ENCODE measurements at regions not wholly inside any gene's neighbourhood (a gene's known extent, or its start where the extent isn't known, plus 50 kb on each side); places are given as distances from the start of the nearest gene placed in this dataset.

DNA sequence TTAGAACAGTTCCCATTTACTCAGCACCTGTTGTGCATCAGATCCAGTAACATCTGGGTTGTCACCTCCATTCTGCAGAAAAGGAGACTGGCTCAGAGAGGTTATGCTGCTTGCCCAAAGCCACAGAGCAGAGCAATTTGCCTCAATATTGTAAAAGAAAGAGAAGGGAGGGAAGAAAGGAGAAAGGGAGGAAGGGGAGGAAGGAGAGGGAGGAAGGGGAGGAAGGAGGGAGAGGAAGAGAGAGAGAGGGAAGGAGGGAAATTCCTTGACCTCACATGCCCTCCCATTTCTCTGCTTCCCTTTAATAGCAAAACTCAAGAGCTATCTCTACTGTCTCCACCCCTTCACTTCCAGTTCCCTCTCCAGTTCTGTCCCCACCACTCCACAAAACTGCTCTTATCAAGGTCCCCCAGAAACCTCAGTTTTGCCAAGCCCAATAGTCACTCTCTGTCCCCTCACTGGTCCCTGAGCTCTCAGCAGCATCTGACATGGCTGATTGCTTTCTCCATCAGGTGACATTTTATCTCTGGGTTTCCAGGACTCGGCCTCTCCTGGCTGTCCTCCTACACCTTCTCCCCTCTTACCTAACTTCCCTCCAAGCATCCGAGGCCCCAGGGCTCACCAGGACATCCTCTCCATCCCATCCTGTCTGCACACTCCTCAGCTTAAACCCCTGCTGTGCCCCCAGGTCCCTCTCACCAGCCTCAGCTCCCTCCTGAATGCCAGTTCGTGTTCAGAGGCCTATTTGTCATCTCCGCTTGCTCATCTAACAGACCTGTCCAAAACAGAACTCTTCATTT, 104.7 kb upstream of the LINGO1 start:
- DNase-seq (ENCODE audit: low spot score) = no peak

DNA sequence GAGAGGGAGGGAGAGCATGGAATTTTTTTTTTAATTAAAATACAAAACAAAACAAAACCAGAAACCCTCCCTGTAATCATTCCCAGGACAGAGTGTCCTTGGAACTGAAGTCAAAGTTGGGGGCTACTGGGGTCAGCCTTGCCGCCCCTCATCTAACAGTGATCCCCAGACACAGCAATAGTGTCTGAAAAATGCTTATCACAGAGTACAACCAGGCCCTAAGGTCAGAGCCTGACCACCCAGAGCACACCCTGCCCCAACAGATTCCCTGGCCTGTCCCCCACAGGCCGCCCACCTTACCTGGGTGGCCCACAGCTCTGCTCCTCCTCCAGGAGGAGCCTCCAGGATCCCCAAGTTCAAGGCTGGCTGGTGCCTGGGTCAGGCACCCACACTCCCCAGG, 101.6 kb upstream of the LINGO1 start:
- no peak for DNase-seq (ENCODE audit: low spot score)

DNA sequence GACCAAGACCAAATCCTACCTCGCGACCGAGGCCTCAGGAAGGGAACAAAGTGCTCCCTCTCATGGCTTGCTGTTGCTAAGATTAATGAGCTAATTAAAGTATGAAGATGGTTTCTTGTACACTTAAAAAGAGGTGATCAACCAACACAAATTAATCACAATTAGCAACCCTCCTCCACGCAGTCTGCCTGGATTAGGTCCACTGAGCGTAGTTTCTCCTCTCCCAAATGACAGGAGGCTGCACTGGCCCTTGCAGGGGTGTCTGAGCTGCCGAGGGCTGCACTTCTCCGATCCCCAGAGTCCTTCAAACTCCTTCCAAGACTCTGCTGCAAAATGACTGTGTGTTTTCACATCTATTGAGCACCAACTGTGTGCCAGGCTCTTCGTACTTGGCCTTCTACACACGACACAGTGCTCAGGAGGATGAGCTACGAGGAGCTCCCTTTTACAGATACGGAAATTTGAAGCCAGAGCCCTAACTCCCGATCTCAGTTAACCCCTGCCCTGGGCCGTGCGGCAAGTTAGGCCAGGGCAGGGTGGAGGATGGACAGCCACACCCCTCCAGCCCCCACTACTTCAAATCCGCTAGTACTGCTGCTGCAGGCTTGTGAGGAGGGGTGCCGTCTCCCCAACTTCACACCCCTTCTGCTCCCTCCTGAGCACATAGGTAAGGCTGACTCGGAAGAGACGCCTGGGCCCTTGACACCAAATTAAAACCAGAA, 101.0 kb upstream of the LINGO1 start:
- DNase-seq (ENCODE audit: low spot score) = no peak

DNA sequence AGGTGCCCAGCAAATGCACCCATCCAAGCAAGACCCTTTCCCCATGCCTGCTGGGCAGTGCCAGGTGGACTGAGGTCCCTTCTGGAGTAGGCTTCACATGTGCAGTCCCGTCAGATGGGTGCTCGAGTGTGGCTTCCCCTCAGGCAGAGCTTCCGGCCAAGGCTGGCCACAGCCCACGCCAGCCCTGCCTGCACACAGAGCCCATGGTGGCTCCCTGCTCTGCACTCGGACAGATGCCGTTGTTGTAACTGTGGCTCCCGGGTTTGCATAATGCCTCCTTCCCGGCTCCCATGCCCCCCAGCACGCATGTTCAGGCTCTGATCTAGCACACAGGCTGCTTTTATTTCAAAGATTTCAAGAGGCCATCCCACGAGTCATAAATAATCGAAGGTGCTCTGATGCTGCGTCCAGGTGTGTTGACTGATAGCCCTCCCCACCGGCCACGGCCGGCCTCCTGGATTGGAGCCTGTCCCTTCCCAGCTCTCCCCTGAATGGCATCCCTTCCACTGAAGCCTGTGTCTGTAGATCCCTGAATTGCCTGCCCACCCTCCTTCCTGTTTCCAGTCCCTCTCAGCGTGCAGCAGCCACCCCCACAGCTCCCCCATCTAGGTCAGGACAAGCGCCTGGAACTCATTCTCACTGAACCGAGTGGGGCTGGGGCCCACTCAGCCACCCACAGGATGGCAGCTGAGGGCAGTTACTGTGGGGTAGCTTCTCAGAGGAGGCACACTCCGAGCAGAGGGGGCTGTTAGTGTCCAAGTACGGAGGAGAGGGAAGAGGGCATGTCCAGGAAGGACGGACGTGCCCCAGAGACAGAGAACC, 100.0 kb upstream of the LINGO1 start:
- no peak for DNase-seq (ENCODE audit: low spot score)

DNA sequence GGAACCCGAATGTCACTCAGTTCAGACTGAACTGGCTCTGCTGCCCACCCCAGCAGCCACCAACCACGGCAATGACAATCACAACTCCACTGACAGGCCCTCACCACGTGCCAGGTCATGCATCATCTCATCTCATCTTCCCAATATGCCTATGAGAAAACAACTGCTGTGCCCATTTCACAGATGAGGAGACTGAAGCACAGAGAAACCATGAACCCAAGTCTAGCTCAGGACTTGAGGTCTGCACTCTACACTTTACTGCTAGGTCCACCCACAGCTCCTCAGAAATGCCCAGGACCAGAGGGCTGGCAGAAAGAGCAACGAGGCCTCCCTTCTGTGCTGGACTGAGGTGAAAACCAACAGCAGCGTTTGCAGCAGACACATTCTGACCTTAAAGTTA, 99.2 kb upstream of the LINGO1 start:
- no peak for DNase-seq (ENCODE audit: low spot score)

DNA sequence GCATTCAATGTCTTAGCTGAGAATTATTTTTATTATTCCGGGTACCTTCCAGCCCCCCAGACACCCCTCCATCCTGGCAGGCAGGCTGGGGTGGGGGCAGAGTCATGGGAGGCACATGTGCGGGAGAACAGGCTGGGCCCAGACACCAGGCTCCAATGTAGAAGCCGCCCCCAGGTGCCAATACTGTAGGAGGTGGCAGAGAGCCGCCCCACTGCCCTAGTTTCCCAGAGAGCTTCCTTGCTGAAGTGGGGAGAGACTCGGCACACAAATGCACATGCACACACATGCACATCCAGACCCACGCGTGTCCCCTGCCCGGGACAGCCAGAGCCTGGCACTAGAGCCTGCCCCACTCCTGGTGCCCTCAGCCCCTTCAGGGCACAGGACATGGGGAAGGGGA, 98.4 kb upstream of the LINGO1 start:
- DNase-seq (ENCODE audit: low spot score) = no peak

DNA sequence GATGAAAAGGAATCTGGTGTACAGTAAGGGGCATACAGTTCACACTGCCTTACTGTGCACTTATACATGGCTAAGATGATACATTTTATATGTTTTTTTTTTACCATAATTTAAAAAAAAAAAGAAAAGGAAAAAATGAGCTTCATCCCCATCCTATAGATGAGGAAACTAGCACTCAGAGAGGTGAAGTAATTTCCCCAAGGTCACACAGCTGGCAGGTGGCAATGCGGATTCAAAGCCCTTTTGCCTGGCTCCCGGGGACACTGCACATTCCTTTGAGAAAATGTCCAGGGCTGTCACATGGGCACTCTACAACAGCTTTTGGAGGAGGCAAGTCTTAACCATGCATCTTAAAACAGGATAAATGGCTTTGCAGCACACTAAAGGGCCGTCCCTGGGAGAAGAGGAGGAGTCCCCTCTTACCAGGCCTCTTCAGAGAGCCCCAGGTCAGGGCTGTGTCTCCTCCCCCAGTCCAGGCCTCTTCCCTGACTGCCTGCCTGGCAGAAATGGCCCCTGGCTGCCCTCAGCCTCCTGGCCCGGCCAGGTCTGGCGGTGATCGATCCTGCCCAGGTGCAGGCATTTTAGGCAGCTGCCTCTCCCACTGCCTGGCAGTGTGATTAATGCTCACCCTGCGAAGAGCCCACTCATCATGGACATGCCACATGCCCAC, 95.1 kb upstream of the LINGO1 start:
- DNase-seq (ENCODE audit: low spot score) = no peak

DNA sequence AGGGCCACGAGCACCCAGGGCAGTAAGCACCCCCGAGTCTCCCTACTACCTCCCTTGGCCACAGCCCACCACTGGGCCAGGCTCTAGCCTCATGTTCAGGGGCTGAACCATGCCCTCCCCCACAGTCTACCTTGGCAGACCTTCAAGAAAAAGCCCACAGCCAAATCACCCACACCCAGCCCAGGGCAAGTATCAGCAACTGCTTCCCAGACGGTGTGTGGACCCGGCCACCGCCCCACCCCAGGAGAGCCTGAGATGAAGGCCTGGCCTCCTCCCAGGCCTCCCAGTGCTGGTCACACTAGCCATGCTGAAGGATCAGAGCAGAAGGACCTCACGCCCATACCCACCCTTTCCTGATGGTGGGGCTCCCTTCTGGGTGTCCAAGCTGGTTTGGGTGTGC, 92.0 kb upstream of the LINGO1 start:
- no peak for DNase-seq (ENCODE audit: low spot score)

DNA sequence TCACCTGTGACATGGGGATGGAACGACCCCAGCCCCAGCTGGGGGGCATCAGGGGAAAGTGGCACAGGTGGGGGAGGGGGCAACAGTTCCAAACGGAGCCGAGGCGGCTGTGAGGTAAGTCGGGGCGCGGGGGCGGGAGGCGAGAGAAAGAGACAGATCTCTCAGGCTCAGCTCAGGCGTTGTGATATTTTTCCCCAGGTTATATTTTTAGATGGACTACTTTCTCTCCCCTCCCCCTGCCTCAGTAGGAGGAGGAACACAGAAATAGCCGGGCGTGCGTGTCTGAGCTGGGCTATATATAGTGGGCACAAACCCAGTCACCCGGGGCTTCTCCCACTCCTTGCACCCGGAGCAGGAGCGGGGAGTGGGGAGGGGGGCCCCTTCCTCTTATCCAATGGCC, 91.0 kb upstream of the LINGO1 start:
- no peak for DNase-seq (ENCODE audit: low spot score)

DNA sequence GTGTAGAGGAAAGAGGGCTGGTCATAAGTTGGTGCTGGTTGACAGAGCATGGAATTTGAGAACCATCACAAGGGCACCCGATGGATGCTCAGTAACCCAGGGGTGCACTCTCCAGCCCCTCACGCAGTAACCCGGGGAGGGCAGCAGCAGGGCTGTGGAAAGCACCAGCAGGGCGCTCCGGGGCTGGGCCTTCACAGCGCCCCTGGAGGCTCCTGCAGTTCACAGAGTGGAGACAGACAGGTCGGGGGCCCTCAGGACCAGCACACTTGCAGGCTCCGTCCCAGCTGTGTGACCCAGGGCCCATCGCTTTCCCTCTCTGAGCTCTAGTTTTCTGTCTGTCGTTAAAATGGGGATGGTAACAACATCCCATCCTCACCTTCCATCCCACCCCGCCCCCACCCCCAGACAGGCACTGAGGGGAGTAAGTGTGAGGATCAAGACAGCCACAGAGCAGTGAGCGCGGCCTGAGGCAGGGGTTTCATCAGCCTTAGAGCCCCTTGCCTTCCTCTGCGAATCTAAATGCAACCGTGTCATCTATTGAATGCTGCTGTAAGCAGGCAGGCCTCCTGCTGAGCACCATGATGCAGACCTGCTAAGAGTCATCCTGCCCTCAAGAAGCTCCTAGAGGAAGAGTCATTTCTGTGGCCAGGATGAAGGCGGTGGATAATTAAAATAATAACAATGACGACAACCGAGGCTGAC, 90.2 kb upstream of the LINGO1 start:
- DNase-seq (ENCODE audit: low spot score) = no peak

DNA sequence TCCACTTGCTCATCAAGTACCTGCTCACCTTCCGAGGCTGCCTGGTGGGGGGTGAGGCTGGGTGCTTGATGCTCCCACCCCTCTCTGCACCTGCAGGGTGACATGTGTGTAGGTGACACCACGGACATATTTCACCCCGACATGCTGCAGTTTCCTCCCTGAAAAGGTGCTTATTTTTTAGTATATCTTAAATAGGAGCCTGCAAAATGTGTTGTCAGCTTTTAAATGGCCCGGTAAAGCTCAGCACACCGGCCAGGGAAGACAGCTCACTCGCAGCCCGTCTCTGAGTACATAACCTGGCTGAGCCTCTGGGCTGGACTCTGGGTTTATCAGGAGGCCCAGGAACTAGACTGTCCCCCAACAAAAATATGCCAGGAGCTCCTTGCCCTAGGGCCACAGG, 89.3 kb upstream of the LINGO1 start:
- DNase-seq (ENCODE audit: low spot score) = no peak

DNA sequence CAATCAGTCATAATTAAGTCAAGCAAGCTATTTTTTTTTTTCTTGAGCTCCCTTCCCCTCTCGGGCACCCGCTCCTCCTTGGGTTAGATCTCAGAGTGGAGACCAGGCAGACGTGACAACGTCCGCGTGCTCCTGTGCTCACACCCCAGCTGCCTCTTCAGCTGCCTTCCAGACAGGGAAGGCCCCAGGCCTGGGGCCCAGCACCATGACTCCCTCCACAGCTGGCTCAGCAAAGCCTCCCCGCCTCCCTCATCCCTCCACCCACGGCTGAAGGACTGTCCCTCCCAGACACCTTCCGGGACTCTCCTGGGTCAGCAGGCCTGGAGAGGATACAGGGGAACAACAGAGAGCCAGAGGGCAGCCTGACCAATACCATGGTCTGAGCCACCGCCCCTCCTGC, 87.9 kb upstream of the LINGO1 start:
- DNase-seq (ENCODE audit: low spot score) = no peak

DNA sequence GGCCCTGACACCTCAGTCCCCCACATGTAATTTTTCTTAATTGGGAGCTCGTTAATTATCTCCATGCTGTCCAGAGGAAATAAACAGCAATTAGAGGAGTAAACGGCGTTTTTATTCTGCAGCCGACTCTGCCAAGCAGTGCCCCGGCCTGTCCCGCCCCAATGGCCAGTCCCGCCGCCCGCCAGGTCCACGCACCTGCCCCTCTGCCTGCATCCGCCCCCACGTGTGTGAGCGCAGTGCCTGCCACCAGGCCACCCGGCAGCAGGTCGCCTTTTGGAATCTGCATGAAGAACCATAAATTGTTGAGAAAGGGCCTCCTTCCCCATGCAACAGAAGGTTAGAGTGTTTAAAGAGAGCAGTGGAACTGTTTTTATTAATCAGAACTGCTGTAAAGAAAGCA, 87.5 kb upstream of the LINGO1 start:
- no peak for DNase-seq (ENCODE audit: low spot score)

DNA sequence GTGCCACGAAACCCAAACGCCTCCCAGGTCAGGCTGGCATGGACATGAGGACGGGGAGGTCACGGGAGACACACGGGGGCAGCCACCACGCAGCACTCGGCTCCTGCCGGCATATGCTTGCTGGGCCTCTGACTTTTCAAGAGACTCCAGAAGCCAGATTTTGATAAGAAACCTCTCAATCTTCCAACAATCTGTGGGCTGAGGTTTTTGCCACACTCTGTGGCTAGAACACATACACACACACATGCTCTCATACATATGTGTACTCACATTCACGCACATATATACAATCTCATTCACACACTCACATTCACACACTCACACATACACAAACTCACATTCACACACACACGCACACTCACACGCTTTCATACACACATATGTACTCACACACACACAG, 86.7 kb upstream of the LINGO1 start:
- DNase-seq (ENCODE audit: low spot score) = no peak

DNA sequence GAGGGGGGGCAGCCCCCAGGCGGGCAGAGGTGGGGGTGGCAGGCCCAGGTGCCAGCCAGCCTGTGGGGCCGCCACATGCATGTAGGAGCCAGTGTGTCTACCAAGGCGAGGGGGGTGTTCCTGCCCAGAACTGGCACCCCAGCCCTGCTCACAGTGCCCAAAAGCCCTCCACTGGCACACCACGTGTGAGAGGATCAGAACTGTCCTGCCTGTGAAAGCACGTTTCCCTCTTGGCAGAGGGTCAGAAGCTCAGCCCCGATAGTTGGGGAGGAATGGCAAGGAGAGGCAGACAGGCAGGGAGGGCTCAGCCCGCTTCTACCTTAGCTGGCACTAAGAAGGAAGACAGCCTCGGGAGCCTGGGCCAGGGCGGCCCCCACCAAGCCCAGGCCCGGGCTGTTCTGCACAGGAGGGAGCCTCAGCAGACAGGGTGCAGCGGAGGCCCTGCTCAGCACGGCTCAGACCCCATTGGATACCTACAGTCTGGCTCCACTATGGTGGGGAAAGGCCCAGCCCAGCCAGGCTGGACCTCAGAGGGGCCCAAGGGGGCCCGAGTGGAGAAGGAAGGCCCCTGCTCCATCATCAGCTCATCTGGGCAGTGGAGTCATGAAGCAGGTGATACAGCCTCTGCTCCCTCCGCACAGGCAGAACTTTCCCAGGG, 84.8 kb upstream of the LINGO1 start:
- DNase-seq (ENCODE audit: low spot score) = no peak

DNA sequence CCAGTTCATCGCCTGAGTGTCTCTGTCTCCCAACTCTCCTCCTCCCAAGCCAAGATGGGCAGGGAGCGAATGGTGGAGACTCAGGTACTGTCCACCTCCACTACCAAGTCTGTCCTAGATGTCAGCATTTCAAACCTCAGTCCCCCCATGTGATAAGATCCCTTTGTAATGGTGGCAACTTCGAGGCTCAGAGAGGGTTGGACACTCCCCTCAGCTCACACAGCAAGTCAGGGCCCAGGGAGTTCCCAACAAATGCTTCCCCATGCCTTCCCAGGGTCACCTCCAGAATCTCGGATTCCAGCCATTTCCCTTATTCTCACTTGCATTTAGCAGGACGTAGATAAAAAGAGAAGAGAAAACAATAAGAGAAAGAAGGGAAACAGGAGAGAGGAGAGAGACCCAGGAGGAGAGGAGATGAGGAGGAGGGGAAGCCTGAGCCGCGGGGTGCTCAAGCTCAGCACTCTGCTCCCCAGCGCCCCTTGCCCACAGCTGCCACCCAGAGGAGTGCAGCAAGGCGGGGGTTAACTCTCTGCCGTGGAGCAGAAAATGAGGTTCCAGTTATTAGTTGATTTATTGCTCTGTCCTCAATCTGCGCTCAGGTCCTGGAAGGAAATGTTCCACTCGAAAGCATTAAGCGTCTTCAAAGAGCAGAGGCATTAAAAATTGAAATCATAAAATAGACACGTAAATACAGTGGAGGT, 84.1 kb upstream of the LINGO1 start:
- no peak for DNase-seq (ENCODE audit: low spot score)

DNA sequence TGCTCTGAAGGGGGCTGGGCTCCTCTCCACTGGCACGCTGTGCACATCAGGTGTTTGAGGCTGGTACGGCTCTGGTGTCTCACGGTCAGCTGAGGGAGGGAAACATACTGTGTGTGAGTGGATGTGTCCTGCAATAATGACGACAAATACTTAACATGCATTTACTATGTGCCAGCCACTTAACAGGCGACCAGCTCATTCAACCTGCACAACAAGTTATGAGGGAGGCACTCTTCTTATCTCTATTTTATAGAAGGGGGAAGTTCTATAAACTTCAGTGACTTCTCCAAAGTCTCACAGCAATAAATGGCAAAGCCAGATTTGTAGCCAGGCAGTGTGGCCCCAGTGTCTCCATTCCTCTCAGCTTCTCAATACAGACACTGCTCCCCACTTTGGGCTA, 83.1 kb upstream of the LINGO1 start:
- DNase-seq (ENCODE audit: low spot score) = no peak

DNA sequence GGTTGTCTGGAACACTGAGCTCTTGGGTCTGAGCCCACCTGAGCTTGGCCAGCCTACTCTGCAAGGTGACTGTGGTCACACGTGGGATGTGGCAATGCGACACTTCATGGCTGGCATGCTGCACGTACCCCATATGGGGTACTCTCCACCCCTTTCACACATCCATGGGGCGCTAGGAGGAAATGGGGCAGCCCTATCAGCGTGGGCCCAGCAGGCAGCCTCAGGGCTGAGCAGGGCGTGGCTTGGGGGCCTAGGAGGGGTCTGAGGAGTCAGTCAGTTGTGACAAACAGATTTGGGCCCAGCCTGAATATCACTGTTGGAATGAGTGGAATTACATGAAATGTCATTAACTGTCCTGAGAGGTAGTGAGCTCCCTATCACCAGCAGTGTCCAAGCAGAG, 82.3 kb upstream of the LINGO1 start:
- DNase-seq (ENCODE audit: low spot score) = no peak

DNA sequence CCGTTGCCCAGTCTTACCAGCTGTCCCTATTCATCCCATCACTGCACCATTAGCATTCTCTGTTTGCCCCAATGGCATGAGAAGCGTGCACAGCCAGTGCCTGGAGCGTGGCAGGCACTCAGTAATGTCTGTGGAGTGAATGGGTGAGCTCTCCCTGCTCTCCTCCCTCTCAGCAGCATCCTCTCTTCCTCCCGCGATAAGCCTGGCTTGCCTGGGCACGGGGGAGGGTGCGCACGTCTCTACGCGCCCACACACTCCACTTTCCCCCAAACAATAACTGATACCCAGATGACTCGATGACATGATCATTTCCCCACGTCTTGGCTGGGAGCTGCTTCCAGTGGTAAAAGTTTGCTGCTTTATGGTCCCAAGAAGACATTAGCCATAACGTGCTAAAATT, 81.8 kb upstream of the LINGO1 start:
- no peak for DNase-seq (ENCODE audit: low spot score)

DNA sequence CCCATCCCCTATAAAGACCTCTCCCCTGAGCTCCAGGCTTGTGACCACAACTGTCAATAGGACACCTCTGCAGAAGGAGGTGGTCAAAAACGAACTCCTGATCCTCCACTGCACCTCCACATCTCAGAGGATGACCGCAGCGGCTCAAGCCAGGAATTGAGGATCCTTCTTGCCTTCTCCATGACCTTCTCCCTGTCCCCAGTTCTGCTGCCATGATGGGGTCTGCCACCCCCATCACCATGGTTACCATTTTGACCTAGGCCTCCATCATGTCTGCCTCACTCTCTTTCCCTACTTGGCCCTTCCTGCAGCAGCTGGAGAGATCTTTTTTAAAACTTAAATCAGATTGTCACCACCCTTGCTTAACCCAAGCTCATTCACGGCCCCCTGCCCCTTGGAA, 81.3 kb upstream of the LINGO1 start:
- no peak for DNase-seq (ENCODE audit: low spot score)

DNA sequence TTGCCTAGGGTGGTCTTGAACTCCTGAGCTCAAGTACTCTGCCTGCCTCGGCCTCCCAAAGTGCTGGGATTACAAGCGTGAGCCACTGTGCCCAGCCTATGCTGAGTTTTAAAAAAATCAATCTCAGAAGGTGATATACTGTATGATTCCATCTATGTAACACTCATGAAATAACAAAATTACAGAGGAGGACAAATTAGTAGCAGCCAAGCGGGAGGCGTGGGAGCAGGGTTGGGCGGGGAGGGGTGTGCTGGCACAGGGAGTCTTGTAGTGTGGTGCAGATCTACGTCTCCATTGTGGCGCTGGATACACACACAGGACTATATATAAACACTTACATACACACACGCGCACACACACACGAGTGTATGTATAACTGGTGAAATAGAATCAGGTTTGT, 80.6 kb upstream of the LINGO1 start:
- no peak for DNase-seq (ENCODE audit: low spot score)
